HCT116 (cell line): ENCODE measurements at regions not wholly inside any gene's neighbourhood (a gene's known extent, or its start where the extent isn't known, plus 50 kb on each side); places are given as distances from the start of the nearest gene placed in this dataset.

Experiments used
- ATAC-seq: fragments of 200-7000 bp; cut with Tn5 transposase; 2 replicates; pipeline ENCODE4 v1.9.1; 2020; ENCODE audit warnings: mild to moderate bottlenecking, moderate library complexity
- BruUV-seq: library from RNA; stranded (reverse); fragments of 400-500 nt; replicated peaks from 2 replicates; lab custom pipeline; 2021; lab: Mats Ljungman, UMichigan
- CTCF ChIA-PET: fragments of 300-600 bp; sonication (Branson Sonifier 250); formaldehyde crosslinking; loops from one replicate; lab custom pipeline; 2021; ENCODE audit warnings: antibody characterized with exemption; lab: Charles Lee
- POLR2A ChIA-PET: fragments of 300-600, 350-600 bp; sonication (Branson Sonifier 250); formaldehyde crosslinking; loops from one replicate; lab custom pipeline; 2021; ENCODE audit warnings: antibody characterized with exemption; lab: Charles Lee
- RAD21 ChIA-PET, 2 experiments: fragments of 300-600 bp; sonication (Branson Sonifier 250); formaldehyde crosslinking; loops; one replicate each; lab custom pipeline; 2023; ENCODE audit warnings: low total read pairs in 2 of 2; ENCODE audit not compliant: uncharacterized antibody in 2 of 2, unreplicated experiment in 2 of 2, low non-redundant PET in 1 of 2; lab: Charles Lee
- DNase-seq: peaks from one replicate; pipeline ENCODE4 v3.0.0-alpha.2; 2010; ENCODE audit warnings: low read depth, low spot score
- H2AFZ ChIP-seq: fragments of 200-600 bp; shearing (Covaris generic), sonication (generic); 2 replicates; pipeline ENCODE4 v1.6.1; 2017; ENCODE audit warnings: low read depth, mixed run types, mixed read lengths, antibody characterized with exemption, low read length; ENCODE audit not compliant: poor library complexity, severe bottlenecking
- H3K27ac ChIP-seq: 2 replicates; pipeline ENCODE4 v1.5.1; 2012; ENCODE audit warnings: low read depth, low read length
- H3K27me3 ChIP-seq: fragments of 200-600 bp; sonication (generic); 2 replicates; pipeline ENCODE4 v1.6.1; 2016; ENCODE audit warnings: mixed run types, low read length, mixed read lengths; ENCODE audit not compliant: insufficient read depth
- H3K36me3 ChIP-seq, 2 experiments: fragments of 200-500 bp in 1 of 2; fragments of 200-600 bp in 1 of 2; sonication (Bioruptor generic) in 1 of 2; sonication (generic) in 1 of 2; 2 replicates each; pipeline versions ENCODE4 v1.5.1 to v1.6.1; 2014 to 2016; ENCODE audit warnings: low read length in 2 of 2, inconsistent platforms in 1 of 2, mixed read lengths in 1 of 2, mixed run types in 1 of 2; ENCODE audit not compliant: insufficient read depth in 2 of 2, control insufficient read depth in 1 of 2
- H3K4me1 ChIP-seq, 2 experiments: fragments of 200-600 bp in 1 of 2; sonication (generic) in 1 of 2; 2 replicates each; pipeline versions ENCODE4 v1.5.1 to v1.6.1; 2012 to 2017; ENCODE audit warnings: low read length in 2 of 2, inconsistent platforms in 1 of 2, mild to moderate bottlenecking in 1 of 2, mixed read lengths in 1 of 2, mixed run types in 1 of 2, moderate library complexity in 1 of 2; ENCODE audit not compliant: insufficient read depth in 2 of 2, control insufficient read depth in 1 of 2
- H3K4me2 ChIP-seq: fragments of 200-600 bp; sonication (generic); 2 replicates; pipeline ENCODE4 v1.6.1; 2017; ENCODE audit warnings: mixed run types, low read length, mixed read lengths
- H3K4me3 ChIP-seq, 2 experiments: fragments of 200-600 bp in 1 of 2; sonication (generic) in 1 of 2; replicated peaks in 1 of 2; 2 replicates each; pipeline ENCODE4 v1.5.1; 2011 to 2016; ENCODE audit warnings: low read length in 2 of 2, control low read depth in 1 of 2, low read depth in 1 of 2, mild to moderate bottlenecking in 1 of 2, mixed read lengths in 1 of 2, mixed run types in 1 of 2
- H3K79me2 ChIP-seq: fragments of 200-600 bp; sonication (generic); 2 replicates; pipeline ENCODE4 v1.6.1; 2017; ENCODE audit warnings: mild to moderate bottlenecking, mixed run types, low read length, moderate library complexity, mixed read lengths; ENCODE audit not compliant: insufficient read depth
- H3K9ac ChIP-seq: fragments of 200-600 bp; sonication (generic); 2 replicates; pipeline ENCODE4 v1.6.1; 2016; ENCODE audit warnings: low read length, mixed read lengths
- H3K9me2 ChIP-seq: fragments of 200-600 bp; sonication (generic), shearing (Covaris generic); 2 replicates; pipeline ENCODE4 v1.6.1; 2017; ENCODE audit warnings: mixed run types, mild to moderate bottlenecking, moderate library complexity; ENCODE audit not compliant: insufficient read depth
- H3K9me3 ChIP-seq, 2 experiments: fragments of 200-500 bp in 1 of 2; fragments of 200-600 bp in 1 of 2; sonication (Bioruptor generic) in 1 of 2; sonication (generic) in 1 of 2; 2 replicates each; pipeline ENCODE4 v1.6.1; 2014 to 2017; ENCODE audit warnings: low read length in 2 of 2, mixed read lengths in 2 of 2, inconsistent platforms in 1 of 2, low read depth in 1 of 2, mild to moderate bottlenecking in 1 of 2, mixed run types in 1 of 2, moderate library complexity in 1 of 2; ENCODE audit not compliant: control insufficient read depth in 1 of 2, insufficient read depth in 1 of 2
- H4K20me1 ChIP-seq: fragments of 200-600 bp; sonication (generic), shearing (Covaris generic); 2 replicates; pipeline ENCODE4 v1.6.1; 2017; ENCODE audit warnings: mixed run types, mild to moderate bottlenecking, moderate library complexity; ENCODE audit not compliant: insufficient read depth
- CBX3 ChIP-seq: IDR thresholded peaks from 2 replicates; pipeline ENCODE4 v1.6.1; 2012; ENCODE audit warnings: low read depth
- EZH2phosphoT487 ChIP-seq: fragments of 200-600 bp; IDR thresholded peaks from 2 replicates; pipeline ENCODE4 v1.6.1; 2018; ENCODE audit warnings: antibody characterized with exemption, borderline replicate concordance
- FOSL1 ChIP-seq: IDR thresholded peaks from 2 replicates; pipeline ENCODE4 v1.6.1; 2012; ENCODE audit warnings: low read depth
- RAD21 ChIP-seq: IDR thresholded peaks from 2 replicates; pipeline ENCODE4 v1.6.1; 2012; ENCODE audit warnings: low read depth, mild to moderate bottlenecking
- SP1 ChIP-seq: IDR thresholded peaks from 2 replicates; pipeline ENCODE4 v1.6.1; 2012; ENCODE audit warnings: low read depth
- SRF ChIP-seq: IDR thresholded peaks from 2 replicates; pipeline ENCODE4 v1.6.1; 2012; ENCODE audit warnings: low read depth
- TCF7L2 ChIP-seq: IDR thresholded peaks from 2 replicates; pipeline ENCODE4 v1.7.0; 2011; ENCODE audit warnings: borderline replicate concordance, inconsistent platforms; ENCODE audit not compliant: insufficient read depth, insufficient read length; ENCODE audit errors: extremely low read depth
- ZNF274 ChIP-seq: fragments of 200-500 bp; sonication (Bioruptor generic); IDR thresholded peaks from 2 replicates; pipeline ENCODE4 v1.6.1; 2014; ENCODE audit warnings: mild to moderate bottlenecking, low read depth, low read length, inconsistent platforms
- intact Hi-C: fragments of 100-400 bp; cut with micrococcal nuclease; formaldehyde crosslinking; loops from 2 replicates; pipeline ENCODE4 v1.10.0; 2022
- TF ChIP-seq, protein P1 (sequence below): IDR thresholded peaks from 2 replicates; pipeline ENCODE4 v1.6.1; 2012
- TF ChIP-seq, protein P2 (sequence below): IDR thresholded peaks from 2 replicates; pipeline ENCODE4 v1.6.1; 2011; ENCODE audit warnings: mild to moderate bottlenecking, low read length, moderate library complexity; ENCODE audit not compliant: insufficient replicate concordance; ENCODE audit errors: extremely low read depth
- TF ChIP-seq, protein P3 (sequence below): IDR thresholded peaks from 2 replicates; pipeline ENCODE4 v1.6.1; 2012
- TF ChIP-seq, protein P4 (sequence below): IDR thresholded peaks from 2 replicates; pipeline ENCODE4 v1.6.1; 2012; ENCODE audit warnings: low read depth

DNA sequence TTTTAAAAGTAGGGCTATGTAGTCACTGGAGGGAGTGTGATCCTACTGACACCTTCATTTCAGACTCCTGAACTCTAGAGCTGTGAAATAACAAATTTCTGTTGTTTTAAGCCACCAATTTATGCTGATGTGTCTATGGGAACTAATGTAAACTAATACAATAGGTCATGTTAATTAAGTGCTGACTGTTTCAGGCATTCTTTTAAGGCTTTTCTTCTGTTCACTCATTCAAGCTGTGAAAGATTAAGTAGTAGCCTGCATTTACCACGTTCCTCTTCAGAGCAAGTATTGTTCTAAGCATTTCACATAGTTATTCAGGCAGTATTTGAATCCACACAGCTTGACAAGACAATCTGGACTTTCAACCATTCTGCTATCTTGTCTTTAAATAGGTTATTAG is 1135.0 kb downstream of the SLITRK1 start:
- no peaks in the 10 kb centered on the region for H3K36me3 ChIP-seq
- ATAC-seq (no peak), DNase-seq (no peak)
- no peak overlapping the region for H3K4me3 ChIP-seq
- BruUV-seq, result no TSS peak
- H3K27ac ChIP-seq, result no peak overlapping the region
- no peaks in the 10 kb centered on the region for H4K20me1 ChIP-seq
- no peak overlapping the region for H3K4me2 ChIP-seq
- H3K9me3 ChIP-seq, result no peaks in the 10 kb centered on the region
- no peak overlapping the region for H2AFZ ChIP-seq
- TF ChIP-seq, protein P1, sequence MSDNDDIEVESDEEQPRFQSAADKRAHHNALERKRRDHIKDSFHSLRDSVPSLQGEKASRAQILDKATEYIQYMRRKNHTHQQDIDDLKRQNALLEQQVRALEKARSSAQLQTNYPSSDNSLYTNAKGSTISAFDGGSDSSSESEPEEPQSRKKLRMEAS, result no peak
- TF ChIP-seq, protein P2, sequence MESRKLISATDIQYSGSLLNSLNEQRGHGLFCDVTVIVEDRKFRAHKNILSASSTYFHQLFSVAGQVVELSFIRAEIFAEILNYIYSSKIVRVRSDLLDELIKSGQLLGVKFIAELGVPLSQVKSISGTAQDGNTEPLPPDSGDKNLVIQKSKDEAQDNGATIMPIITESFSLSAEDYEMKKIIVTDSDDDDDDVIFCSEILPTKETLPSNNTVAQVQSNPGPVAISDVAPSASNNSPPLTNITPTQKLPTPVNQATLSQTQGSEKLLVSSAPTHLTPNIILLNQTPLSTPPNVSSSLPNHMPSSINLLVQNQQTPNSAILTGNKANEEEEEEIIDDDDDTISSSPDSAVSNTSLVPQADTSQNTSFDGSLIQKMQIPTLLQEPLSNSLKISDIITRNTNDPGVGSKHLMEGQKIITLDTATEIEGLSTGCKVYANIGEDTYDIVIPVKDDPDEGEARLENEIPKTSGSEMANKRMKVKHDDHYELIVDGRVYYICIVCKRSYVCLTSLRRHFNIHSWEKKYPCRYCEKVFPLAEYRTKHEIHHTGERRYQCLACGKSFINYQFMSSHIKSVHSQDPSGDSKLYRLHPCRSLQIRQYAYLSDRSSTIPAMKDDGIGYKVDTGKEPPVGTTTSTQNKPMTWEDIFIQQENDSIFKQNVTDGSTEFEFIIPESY, result no peak
- TF ChIP-seq EZH2phosphoT487, result no peak
- CTCF ChIA-PET, result no interaction called here
- no peaks in the 10 kb centered on the region for H3K79me2 ChIP-seq
- intact Hi-C loops, result no loop called here
- RAD21 ChIA-PET, result no interaction called here
- no peak overlapping the region for H3K9ac ChIP-seq
- no peaks in the 10 kb centered on the region for H3K4me1 ChIP-seq
- POLR2A ChIA-PET, result no interaction called here
- no peaks in the 10 kb centered on the region for H3K27me3 ChIP-seq
- H3K9me2 ChIP-seq, result no peaks in the 10 kb centered on the region

DNA sequence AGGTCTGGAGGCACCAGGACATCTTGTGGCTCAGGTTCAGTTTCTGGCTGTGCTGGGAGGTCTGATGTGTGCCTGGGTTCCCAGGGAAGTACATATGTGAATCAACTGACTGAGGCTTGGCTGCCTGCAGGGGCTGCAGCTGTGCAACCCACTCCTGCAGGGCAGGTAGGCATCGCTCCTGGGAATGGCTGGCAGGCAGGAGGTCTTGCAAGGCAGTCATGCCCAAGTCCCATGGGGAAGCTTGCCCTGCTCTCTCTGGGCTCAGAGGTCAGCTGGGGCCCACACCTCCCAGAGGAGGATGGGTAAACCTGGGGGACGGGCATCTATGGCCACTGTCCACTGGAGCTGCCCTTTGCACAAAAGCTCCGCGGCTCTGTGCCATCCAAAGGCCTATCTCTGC is 1141.8 kb downstream of the SLITRK1 start:
- CTCF ChIA-PET, result no interaction called here
- TF ChIP-seq, protein P3, sequence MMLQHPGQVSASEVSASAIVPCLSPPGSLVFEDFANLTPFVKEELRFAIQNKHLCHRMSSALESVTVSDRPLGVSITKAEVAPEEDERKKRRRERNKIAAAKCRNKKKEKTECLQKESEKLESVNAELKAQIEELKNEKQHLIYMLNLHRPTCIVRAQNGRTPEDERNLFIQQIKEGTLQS, result no peak
- TF ChIP-seq TCF7L2 (no peak), ZNF274 (no peak), CBX3 (no peak), SP1 (no peak), RAD21 (no peak), SRF (no peak), FOSL1 (no peak)
- TF ChIP-seq, protein P2, result no peak
- TF ChIP-seq, protein P4, sequence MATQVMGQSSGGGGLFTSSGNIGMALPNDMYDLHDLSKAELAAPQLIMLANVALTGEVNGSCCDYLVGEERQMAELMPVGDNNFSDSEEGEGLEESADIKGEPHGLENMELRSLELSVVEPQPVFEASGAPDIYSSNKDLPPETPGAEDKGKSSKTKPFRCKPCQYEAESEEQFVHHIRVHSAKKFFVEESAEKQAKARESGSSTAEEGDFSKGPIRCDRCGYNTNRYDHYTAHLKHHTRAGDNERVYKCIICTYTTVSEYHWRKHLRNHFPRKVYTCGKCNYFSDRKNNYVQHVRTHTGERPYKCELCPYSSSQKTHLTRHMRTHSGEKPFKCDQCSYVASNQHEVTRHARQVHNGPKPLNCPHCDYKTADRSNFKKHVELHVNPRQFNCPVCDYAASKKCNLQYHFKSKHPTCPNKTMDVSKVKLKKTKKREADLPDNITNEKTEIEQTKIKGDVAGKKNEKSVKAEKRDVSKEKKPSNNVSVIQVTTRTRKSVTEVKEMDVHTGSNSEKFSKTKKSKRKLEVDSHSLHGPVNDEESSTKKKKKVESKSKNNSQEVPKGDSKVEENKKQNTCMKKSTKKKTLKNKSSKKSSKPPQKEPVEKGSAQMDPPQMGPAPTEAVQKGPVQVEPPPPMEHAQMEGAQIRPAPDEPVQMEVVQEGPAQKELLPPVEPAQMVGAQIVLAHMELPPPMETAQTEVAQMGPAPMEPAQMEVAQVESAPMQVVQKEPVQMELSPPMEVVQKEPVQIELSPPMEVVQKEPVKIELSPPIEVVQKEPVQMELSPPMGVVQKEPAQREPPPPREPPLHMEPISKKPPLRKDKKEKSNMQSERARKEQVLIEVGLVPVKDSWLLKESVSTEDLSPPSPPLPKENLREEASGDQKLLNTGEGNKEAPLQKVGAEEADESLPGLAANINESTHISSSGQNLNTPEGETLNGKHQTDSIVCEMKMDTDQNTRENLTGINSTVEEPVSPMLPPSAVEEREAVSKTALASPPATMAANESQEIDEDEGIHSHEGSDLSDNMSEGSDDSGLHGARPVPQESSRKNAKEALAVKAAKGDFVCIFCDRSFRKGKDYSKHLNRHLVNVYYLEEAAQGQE, result no peak

More for the DNA sequence above, 1141.8 kb downstream of the SLITRK1 start:
- no peaks in the 10 kb centered on the region for H4K20me1 ChIP-seq
- H3K27me3 ChIP-seq, result no peaks in the 10 kb centered on the region
- no peak overlapping the region for H3K4me2 ChIP-seq
- H3K27ac ChIP-seq, result no peak overlapping the region
- H3K9me2 ChIP-seq, result no peaks in the 10 kb centered on the region
- ChIA-PET RAD21 (no interaction called here), POLR2A (no interaction called here)
- BruUV-seq, result no TSS peak
- no peak overlapping the region for H3K9ac ChIP-seq
- H3K36me3 ChIP-seq, result no peaks in the 10 kb centered on the region
- H3K4me1 ChIP-seq, result no peaks in the 10 kb centered on the region
- no peak for DNase-seq
- H3K9me3 ChIP-seq, result no peaks in the 10 kb centered on the region
- no peak overlapping the region for H2AFZ ChIP-seq
- no peaks in the 10 kb centered on the region for H3K79me2 ChIP-seq
- intact Hi-C loops, result no loop called here
- no peak for ATAC-seq
- H3K4me3 ChIP-seq, result no peak overlapping the region
